ENCODE measurements at regions not wholly inside any gene's neighbourhood (a gene's known extent, or its start where the extent isn't known, plus 50 kb on each side); places are given as distances from the start of the nearest gene placed in this dataset.

GRCh38 chr2:122816803-122817202 lies 1061.4 kb downstream of the TSN start:
- H3K4me3 ChIP-seq (replicated peaks; ENCODE audit: insufficient read depth, low read length), result no peak overlapping the region
- no peaks in the 10 kb centered on the region for H3K27me3 ChIP-seq (ENCODE audit: insufficient read depth, poor library complexity, severe bottlenecking)
- DNase-seq (ENCODE audit: low read depth in 1 of 2, low spot score in 1 of 2), result no peak
- TF ChIP-seq SPI1 (IDR thresholded peaks at IDR 0.05; ENCODE audit: borderline replicate concordance, low read depth) (no peak), POLR2AphosphoS5 (IDR thresholded peaks at IDR 0.05; ENCODE audit: low read depth) (no peak), REST (IDR thresholded peaks at IDR 0.05; ENCODE audit: insufficient replicate concordance, low read depth) (no peak), GABPA (IDR thresholded peaks at IDR 0.05; ENCODE audit: low read depth) (no peak)
- TF ChIP-seq, protein P1, sequence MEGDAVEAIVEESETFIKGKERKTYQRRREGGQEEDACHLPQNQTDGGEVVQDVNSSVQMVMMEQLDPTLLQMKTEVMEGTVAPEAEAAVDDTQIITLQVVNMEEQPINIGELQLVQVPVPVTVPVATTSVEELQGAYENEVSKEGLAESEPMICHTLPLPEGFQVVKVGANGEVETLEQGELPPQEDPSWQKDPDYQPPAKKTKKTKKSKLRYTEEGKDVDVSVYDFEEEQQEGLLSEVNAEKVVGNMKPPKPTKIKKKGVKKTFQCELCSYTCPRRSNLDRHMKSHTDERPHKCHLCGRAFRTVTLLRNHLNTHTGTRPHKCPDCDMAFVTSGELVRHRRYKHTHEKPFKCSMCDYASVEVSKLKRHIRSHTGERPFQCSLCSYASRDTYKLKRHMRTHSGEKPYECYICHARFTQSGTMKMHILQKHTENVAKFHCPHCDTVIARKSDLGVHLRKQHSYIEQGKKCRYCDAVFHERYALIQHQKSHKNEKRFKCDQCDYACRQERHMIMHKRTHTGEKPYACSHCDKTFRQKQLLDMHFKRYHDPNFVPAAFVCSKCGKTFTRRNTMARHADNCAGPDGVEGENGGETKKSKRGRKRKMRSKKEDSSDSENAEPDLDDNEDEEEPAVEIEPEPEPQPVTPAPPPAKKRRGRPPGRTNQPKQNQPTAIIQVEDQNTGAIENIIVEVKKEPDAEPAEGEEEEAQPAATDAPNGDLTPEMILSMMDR (IDR thresholded peaks at IDR 0.05; ENCODE audit: insufficient read depth, low read length), result no peak
- H3K27ac ChIP-seq (replicated peaks), result no peak overlapping the region

DNA sequence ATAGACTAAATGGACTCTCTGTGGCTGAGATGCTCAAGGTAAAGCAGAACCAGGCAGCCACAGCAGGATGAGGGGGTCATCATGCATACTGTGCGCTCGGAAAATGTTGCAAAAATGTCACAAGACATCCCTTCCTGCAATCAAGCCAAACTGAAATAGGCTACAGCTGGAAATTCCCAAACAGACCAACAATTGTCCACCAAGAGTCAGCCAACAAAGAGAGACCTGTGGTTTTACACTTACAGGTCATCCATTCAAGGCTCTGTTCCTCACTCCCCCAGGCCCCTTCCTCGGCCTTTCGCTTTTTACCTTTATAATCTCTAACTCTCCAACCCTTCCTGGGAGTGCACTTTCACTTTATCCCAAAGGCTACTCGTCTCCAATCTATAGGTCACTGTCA lies 1066.9 kb downstream of the TSN start:
- TF ChIP-seq GABPA (IDR thresholded peaks at IDR 0.05; ENCODE audit: low read depth), result no peak
- no peak for TF ChIP-seq POLR2AphosphoS5 (IDR thresholded peaks at IDR 0.05; ENCODE audit: low read depth)
- TF ChIP-seq REST (IDR thresholded peaks at IDR 0.05; ENCODE audit: insufficient replicate concordance, low read depth), result no peak
- no peak for TF ChIP-seq SPI1 (IDR thresholded peaks at IDR 0.05; ENCODE audit: borderline replicate concordance, low read depth)
- TF ChIP-seq, protein P1 (IDR thresholded peaks at IDR 0.05; ENCODE audit: insufficient read depth, low read length), result no peak
- H3K27me3 ChIP-seq (ENCODE audit: insufficient read depth, poor library complexity, severe bottlenecking), result no peaks in the 10 kb centered on the region

GRCh38 chr2:122830157-122830556 lies 1074.7 kb downstream of the TSN start:
- Histone ChIP-seq H3K27me3 (ENCODE audit: insufficient read depth, poor library complexity, severe bottlenecking) (no peaks in the 10 kb centered on the region), H3K27ac (replicated peaks) (no peak overlapping the region), H3K4me3 (replicated peaks; ENCODE audit: insufficient read depth, low read length) (no peak overlapping the region)
- no peak for DNase-seq (ENCODE audit: low read depth in 1 of 2, low spot score in 1 of 2)
- TF ChIP-seq POLR2AphosphoS5 (IDR thresholded peaks at IDR 0.05; ENCODE audit: low read depth) (no peak), SPI1 (IDR thresholded peaks at IDR 0.05; ENCODE audit: borderline replicate concordance, low read depth) (no peak), GABPA (IDR thresholded peaks at IDR 0.05; ENCODE audit: low read depth) (no peak), REST (IDR thresholded peaks at IDR 0.05; ENCODE audit: insufficient replicate concordance, low read depth) (no peak)
- TF ChIP-seq, protein P1 (IDR thresholded peaks at IDR 0.05; ENCODE audit: insufficient read depth, low read length), result no peak

More for the DNA sequence above, 1066.9 kb downstream of the TSN start:
- no peak overlapping the region for H3K4me3 ChIP-seq (replicated peaks; ENCODE audit: insufficient read depth, low read length)
- H3K27ac ChIP-seq (replicated peaks), result no peak overlapping the region
- DNase-seq (ENCODE audit: low read depth in 1 of 2, low spot score in 1 of 2), result no peak

All from HL-60 (cell line).